Neural progenitor cell (in vitro differentiated cells): ENCODE measurements at regions not wholly inside any gene's neighbourhood (a gene's known extent, or its start where the extent isn't known, plus 50 kb on each side); places are given as distances from the start of the nearest gene placed in this dataset.

Experiments
- CTCF ChIP-seq: fragments of 200-600 bp; sonication (generic); IDR thresholded peaks from 2 replicates; pipeline ENCODE4 v1.5.1; 2017; ENCODE audit warnings: antibody characterized with exemption, mild to moderate bottlenecking
- EZH2 ChIP-seq: fragments of 200-600 bp; sonication (generic); IDR thresholded peaks from 2 replicates; pipeline ENCODE4 v1.6.1; 2017; ENCODE audit warnings: antibody characterized with exemption, mild to moderate bottlenecking, moderate library complexity
- EZH2phosphoT487 ChIP-seq: fragments of 200-600 bp; sonication (generic); IDR thresholded peaks from 2 replicates; pipeline ENCODE4 v1.6.1; 2017; ENCODE audit warnings: antibody characterized with exemption

GRCh38 chr1:185467122-185467521 is 150.1 kb upstream of the IVNS1ABP start:
- TF ChIP-seq EZH2 = no peak
- TF ChIP-seq EZH2phosphoT487 = no peak
- TF ChIP-seq CTCF = no peak
